ENCODE measurements at regions not wholly inside any gene's neighbourhood (a gene's known extent, or its start where the extent isn't known, plus 50 kb on each side); places are given as distances from the start of the nearest gene placed in this dataset.

- no peak for TF ChIP-seq EP300 (IDR thresholded peaks at IDR 0.05)
- no peak for TF ChIP-seq POLR2AphosphoS5 (IDR thresholded peaks at IDR 0.05)
- no peak for TF ChIP-seq CTCF (IDR thresholded peaks at IDR 0.05)
Observed at GRCh38 chr4:89518259-89518658, 210.7 kb upstream of the GPRIN3 start.
